OCI-LY1 (cell line): ENCODE measurements at regions not wholly inside any gene's neighbourhood (a gene's known extent, or its start where the extent isn't known, plus 50 kb on each side); places are given as distances from the start of the nearest gene placed in this dataset.

Experiments used
- H2AFZ ChIP-seq: fragments of 200-600 bp; sonication (generic), shearing (Covaris generic); 2 replicates; pipeline ENCODE4 v1.6.0; 2014; ENCODE audit warnings: antibody characterized with exemption, mild to moderate bottlenecking, low read length
- H3F3A ChIP-seq: fragments of 200-600 bp; sonication (generic), shearing (Covaris generic); 2 replicates; pipeline ENCODE4 v1.6.0; 2014; ENCODE audit warnings: mild to moderate bottlenecking, antibody characterized with exemption, low read length, moderate library complexity; ENCODE audit not compliant: insufficient read depth
- H3K27ac ChIP-seq: fragments of 200-600 bp; sonication (generic); 2 replicates; pipeline ENCODE4 v1.5.1; 2014; ENCODE audit warnings: low read length, mixed run types, mild to moderate bottlenecking, low read depth; ENCODE audit not compliant: poor library complexity, severe bottlenecking
- H3K27me3 ChIP-seq: fragments of 200-600 bp; sonication (generic); 2 replicates; pipeline ENCODE4 v1.6.0; 2014; ENCODE audit warnings: antibody characterized with exemption, mild to moderate bottlenecking, low read length, moderate library complexity; ENCODE audit not compliant: insufficient read depth
- H3K36me3 ChIP-seq: fragments of 200-600 bp; sonication (generic); 2 replicates; pipeline ENCODE4 v1.6.1; 2014; ENCODE audit warnings: mild to moderate bottlenecking, antibody characterized with exemption, low read length, moderate library complexity, mixed read lengths; ENCODE audit not compliant: insufficient read depth
- H3K4me1 ChIP-seq: fragments of 200-600 bp; sonication (generic); 2 replicates; pipeline ENCODE4 v1.5.1; 2014; ENCODE audit warnings: mild to moderate bottlenecking, low read length, moderate library complexity; ENCODE audit not compliant: insufficient read depth, severe bottlenecking
- H3K4me2 ChIP-seq: fragments of 200-600 bp; sonication (generic), shearing (Covaris generic); 2 replicates; pipeline ENCODE4 v1.6.1; 2014; ENCODE audit warnings: low read length
- H3K4me3 ChIP-seq: fragments of 200-600 bp; sonication (generic); 2 replicates; pipeline ENCODE4 v1.5.1; 2014; ENCODE audit warnings: low read length, low read depth, mild to moderate bottlenecking, mixed read lengths; ENCODE audit not compliant: poor library complexity, severe bottlenecking
- H3K79me2 ChIP-seq: fragments of 200-600 bp; shearing (Covaris generic); 2 replicates; pipeline ENCODE4 v1.6.1; 2016; ENCODE audit warnings: mixed run types, low read length, mixed read lengths; ENCODE audit not compliant: insufficient read depth
- H3K9ac ChIP-seq: fragments of 200-600 bp; sonication (generic), shearing (Covaris generic); 2 replicates; pipeline ENCODE4 v1.6.1; 2014; ENCODE audit warnings: mild to moderate bottlenecking, low read length, mixed read lengths
- H3K9me2 ChIP-seq: fragments of 200-600 bp; sonication (generic), shearing (Covaris generic); 2 replicates; pipeline ENCODE4 v1.6.1; 2014; ENCODE audit warnings: low read depth, mild to moderate bottlenecking, low read length, mixed read lengths
- H3K9me3 ChIP-seq: fragments of 200-600 bp; shearing (Covaris generic); 2 replicates; pipeline ENCODE4 v1.6.1; 2014; ENCODE audit warnings: low read length, mixed read lengths
- H4K20me1 ChIP-seq: fragments of 200-600 bp; sonication (generic), shearing (Covaris generic); 2 replicates; pipeline ENCODE4 v1.6.0; 2016; ENCODE audit warnings: mild to moderate bottlenecking, low read length; ENCODE audit not compliant: insufficient read depth
- EZH2 ChIP-seq: fragments of 200-600 bp; sonication (generic), shearing (Covaris generic); IDR thresholded peaks from 2 replicates; pipeline ENCODE4 v1.8.0; 2017; ENCODE audit warnings: borderline replicate concordance, mixed run types, mild to moderate bottlenecking, antibody characterized with exemption, low read length, moderate library complexity, mixed read lengths
- TF ChIP-seq, protein P1 (sequence below): fragments of 200-600 bp; sonication (generic), shearing (Covaris generic); IDR thresholded peaks from 2 replicates; pipeline ENCODE4 v1.5.1; 2017; ENCODE audit warnings: mild to moderate bottlenecking, antibody characterized with exemption, low read length, moderate library complexity, mixed read lengths

DNA sequence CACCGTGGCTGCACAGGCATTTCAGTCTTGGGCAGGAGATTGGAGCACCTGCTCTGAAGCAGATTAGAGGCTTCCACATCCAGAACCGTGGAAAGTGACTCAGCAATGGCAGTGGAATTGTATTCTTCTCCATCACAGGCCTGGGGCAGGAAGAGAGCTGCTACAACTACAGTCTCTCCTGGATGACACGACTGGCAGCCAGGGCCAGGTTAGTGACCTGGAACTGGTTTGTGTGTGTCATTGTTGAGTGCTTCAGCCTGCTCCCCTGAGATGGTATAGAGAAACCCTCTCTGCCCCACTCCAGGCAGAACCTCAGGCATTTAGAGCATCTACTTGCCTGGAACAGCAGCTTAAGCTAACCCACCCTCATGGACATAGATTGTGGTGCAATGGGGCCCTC is 596.5 kb upstream of the INTU start:
- H3K9me3 ChIP-seq = no peaks in the 10 kb centered on the region
- H3K9ac ChIP-seq = no peak overlapping the region
- H3K4me1 ChIP-seq = no peaks in the 10 kb centered on the region
- H2AFZ ChIP-seq = no peak overlapping the region
- no peak overlapping the region for H3K4me3 ChIP-seq
- H3K79me2 ChIP-seq = no peaks in the 10 kb centered on the region
- no peaks in the 10 kb centered on the region for H3K27me3 ChIP-seq
- no peaks in the 10 kb centered on the region for H3F3A ChIP-seq
- H3K4me2 ChIP-seq = no peak overlapping the region
- H4K20me1 ChIP-seq = no peaks in the 10 kb centered on the region
- TF ChIP-seq, protein P1, sequence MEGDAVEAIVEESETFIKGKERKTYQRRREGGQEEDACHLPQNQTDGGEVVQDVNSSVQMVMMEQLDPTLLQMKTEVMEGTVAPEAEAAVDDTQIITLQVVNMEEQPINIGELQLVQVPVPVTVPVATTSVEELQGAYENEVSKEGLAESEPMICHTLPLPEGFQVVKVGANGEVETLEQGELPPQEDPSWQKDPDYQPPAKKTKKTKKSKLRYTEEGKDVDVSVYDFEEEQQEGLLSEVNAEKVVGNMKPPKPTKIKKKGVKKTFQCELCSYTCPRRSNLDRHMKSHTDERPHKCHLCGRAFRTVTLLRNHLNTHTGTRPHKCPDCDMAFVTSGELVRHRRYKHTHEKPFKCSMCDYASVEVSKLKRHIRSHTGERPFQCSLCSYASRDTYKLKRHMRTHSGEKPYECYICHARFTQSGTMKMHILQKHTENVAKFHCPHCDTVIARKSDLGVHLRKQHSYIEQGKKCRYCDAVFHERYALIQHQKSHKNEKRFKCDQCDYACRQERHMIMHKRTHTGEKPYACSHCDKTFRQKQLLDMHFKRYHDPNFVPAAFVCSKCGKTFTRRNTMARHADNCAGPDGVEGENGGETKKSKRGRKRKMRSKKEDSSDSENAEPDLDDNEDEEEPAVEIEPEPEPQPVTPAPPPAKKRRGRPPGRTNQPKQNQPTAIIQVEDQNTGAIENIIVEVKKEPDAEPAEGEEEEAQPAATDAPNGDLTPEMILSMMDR = no peak
- no peaks in the 10 kb centered on the region for H3K36me3 ChIP-seq
- H3K27ac ChIP-seq = no peak overlapping the region
- H3K9me2 ChIP-seq = no peaks in the 10 kb centered on the region

DNA sequence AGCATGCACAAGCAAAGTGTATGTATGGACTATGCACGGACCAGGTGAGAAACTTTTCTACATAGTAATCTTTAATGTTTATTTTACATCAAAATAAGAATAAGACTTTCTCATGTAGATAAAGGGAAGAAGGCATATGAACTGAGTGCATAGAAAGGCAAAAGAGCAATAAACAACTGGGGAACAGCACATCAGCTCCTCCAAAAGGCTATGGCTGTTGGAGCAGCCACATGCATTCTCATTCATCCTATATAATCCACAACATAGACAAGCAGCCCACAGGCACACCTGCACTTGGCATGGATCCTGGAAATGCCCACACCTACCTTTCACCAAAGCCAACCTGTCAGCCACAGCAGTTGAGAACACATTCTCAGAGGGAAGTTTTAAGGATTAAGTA is 586.9 kb upstream of the INTU start:
- H3K36me3 ChIP-seq = no peaks in the 10 kb centered on the region
- H3K79me2 ChIP-seq = no peaks in the 10 kb centered on the region
- no peaks in the 10 kb centered on the region for H4K20me1 ChIP-seq
- H2AFZ ChIP-seq = no peak overlapping the region
- no peaks in the 10 kb centered on the region for H3K4me1 ChIP-seq
- no peaks in the 10 kb centered on the region for H3K9me2 ChIP-seq
- no peak overlapping the region for H3K4me3 ChIP-seq
- no peak overlapping the region for H3K4me2 ChIP-seq
- no peaks in the 10 kb centered on the region for H3K9me3 ChIP-seq
- no peaks in the 10 kb centered on the region for H3F3A ChIP-seq
- no peaks in the 10 kb centered on the region for H3K27me3 ChIP-seq
- no peak overlapping the region for H3K9ac ChIP-seq
- no peak overlapping the region for H3K27ac ChIP-seq
- TF ChIP-seq, protein P1 = no peak
- no peak for TF ChIP-seq EZH2

DNA sequence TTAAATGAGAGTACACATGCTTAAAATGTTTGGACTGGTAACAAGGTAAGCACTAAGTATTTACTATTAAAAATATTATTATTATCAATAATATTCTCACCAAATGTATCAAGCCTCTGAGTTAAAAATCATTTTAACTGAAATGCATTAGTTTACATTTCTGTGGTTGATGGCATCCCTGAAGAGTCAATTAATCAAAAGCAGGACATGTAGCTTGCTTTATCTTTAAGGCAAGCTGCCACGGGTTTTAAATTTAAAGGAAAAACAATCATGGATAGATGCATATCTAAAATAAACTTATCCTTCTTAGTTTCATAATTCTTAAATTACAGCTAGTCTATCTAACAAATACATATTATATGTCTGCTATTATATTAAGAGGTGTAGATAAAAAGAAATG is 584.8 kb upstream of the INTU start:
- Histone ChIP-seq H3K4me3 (no peak overlapping the region), H3K79me2 (no peaks in the 10 kb centered on the region), H3K4me1 (no peaks in the 10 kb centered on the region), H3K9ac (no peak overlapping the region), H3K9me3 (no peaks in the 10 kb centered on the region), H3F3A (no peaks in the 10 kb centered on the region), H3K4me2 (no peak overlapping the region), H3K36me3 (no peaks in the 10 kb centered on the region), H2AFZ (no peak overlapping the region), H3K27me3 (no peaks in the 10 kb centered on the region), H4K20me1 (no peaks in the 10 kb centered on the region), H3K9me2 (no peaks in the 10 kb centered on the region), H3K27ac (no peak overlapping the region)
- TF ChIP-seq EZH2 = no peak
- TF ChIP-seq, protein P1 = no peak
